ENCODE measurements at regions not wholly inside any gene's neighbourhood (a gene's known extent, or its start where the extent isn't known, plus 50 kb on each side); places are given as distances from the start of the nearest gene placed in this dataset.

- TF ChIP-seq CTCF (IDR thresholded peaks at IDR 0.05; ENCODE audit: low read depth, low read length), result no peak
- H3K4me3 ChIP-seq (replicated peaks in 1 of 2; ENCODE audit: low read depth in 2 of 2, low read length in 2 of 2), result no peak overlapping the region
- peak in 1 of 2 donors; percentile 62 for DNase-seq (ENCODE audit: low read depth in 2 of 2)
Measured at GRCh38 chr21:17436626-17437111, 76.2 kb upstream of the CXADR start.

GRCh38 chr21:17438635-17439034, 74.2 kb upstream of the CXADR start:
- TF ChIP-seq CTCF (IDR thresholded peaks at IDR 0.05; ENCODE audit: low read depth, low read length), result no peak
- no peak for DNase-seq (ENCODE audit: low read depth in 2 of 2)
- H3K4me3 ChIP-seq (replicated peaks in 1 of 2; ENCODE audit: low read depth in 2 of 2, low read length in 2 of 2), result no peak overlapping the region

- H3K4me3 ChIP-seq (replicated peaks in 1 of 2; ENCODE audit: low read depth in 2 of 2, low read length in 2 of 2), result no peak overlapping the region
- DNase-seq (ENCODE audit: low read depth in 2 of 2), result no peak
- TF ChIP-seq CTCF (IDR thresholded peaks at IDR 0.05; ENCODE audit: low read depth, low read length), result no peak
Measured at GRCh38 chr21:17440969-17441368, 71.9 kb upstream of the CXADR start.

- no peak for TF ChIP-seq CTCF (IDR thresholded peaks at IDR 0.05; ENCODE audit: low read depth, low read length)
- peak; percentile 38 to 62 for DNase-seq (ENCODE audit: low read depth in 2 of 2)
Measured at GRCh38 chr21:17441370-17441769, 71.5 kb upstream of the CXADR start.

GRCh38 chr21:17442165-17442564, 70.7 kb upstream of the CXADR start:
- no peak overlapping the region for H3K4me3 ChIP-seq (replicated peaks in 1 of 2; ENCODE audit: low read depth in 2 of 2, low read length in 2 of 2)
- DNase-seq (ENCODE audit: low read depth in 2 of 2), result no peak
- TF ChIP-seq CTCF (IDR thresholded peaks at IDR 0.05; ENCODE audit: low read depth, low read length), result no peak

More at GRCh38 chr21:17441370-17441769, 71.5 kb upstream of the CXADR start:
- no peak overlapping the region for H3K4me3 ChIP-seq (replicated peaks in 1 of 2; ENCODE audit: low read depth in 2 of 2, low read length in 2 of 2)

GRCh38 chr21:17444828-17445227, 68.0 kb upstream of the CXADR start:
- TF ChIP-seq CTCF (IDR thresholded peaks at IDR 0.05; ENCODE audit: low read depth, low read length), result no peak
- H3K4me3 ChIP-seq (replicated peaks in 1 of 2; ENCODE audit: low read depth in 2 of 2, low read length in 2 of 2), result no peak overlapping the region
- no peak for DNase-seq (ENCODE audit: low read depth in 2 of 2)

GRCh38 chr21:17446737-17447136, 66.1 kb upstream of the CXADR start:
- TF ChIP-seq CTCF (IDR thresholded peaks at IDR 0.05; ENCODE audit: low read depth, low read length), result no peak
- DNase-seq (ENCODE audit: low read depth in 2 of 2), result no peak
- no peak overlapping the region for H3K4me3 ChIP-seq (replicated peaks in 1 of 2; ENCODE audit: low read depth in 2 of 2, low read length in 2 of 2)
